ENCODE measurements at regions not wholly inside any gene's neighbourhood (a gene's known extent, or its start where the extent isn't known, plus 50 kb on each side); places are given as distances from the start of the nearest gene placed in this dataset.

- no peak for DNase-seq
- H3K27ac ChIP-seq: no peak overlapping the region
- H3K9me3 ChIP-seq: no peaks in the 10 kb centered on the region
- H3K27me3 ChIP-seq: no peaks in the 10 kb centered on the region
- H3K4me1 ChIP-seq: no peaks in the 10 kb centered on the region
- 78 to 80% methylated on average over 1 of the region's 1 CpG for WGBS, 2 donors
- intact Hi-C loops (cut with DNase I; ENCODE audit: low total_unique reads): no loop called here
- H3K4me3 ChIP-seq: no peak overlapping the region
- H3K36me3 ChIP-seq (ENCODE audit: low read depth, missing control alignments): no peaks in the 10 kb centered on the region
- TF ChIP-seq, protein P1, sequence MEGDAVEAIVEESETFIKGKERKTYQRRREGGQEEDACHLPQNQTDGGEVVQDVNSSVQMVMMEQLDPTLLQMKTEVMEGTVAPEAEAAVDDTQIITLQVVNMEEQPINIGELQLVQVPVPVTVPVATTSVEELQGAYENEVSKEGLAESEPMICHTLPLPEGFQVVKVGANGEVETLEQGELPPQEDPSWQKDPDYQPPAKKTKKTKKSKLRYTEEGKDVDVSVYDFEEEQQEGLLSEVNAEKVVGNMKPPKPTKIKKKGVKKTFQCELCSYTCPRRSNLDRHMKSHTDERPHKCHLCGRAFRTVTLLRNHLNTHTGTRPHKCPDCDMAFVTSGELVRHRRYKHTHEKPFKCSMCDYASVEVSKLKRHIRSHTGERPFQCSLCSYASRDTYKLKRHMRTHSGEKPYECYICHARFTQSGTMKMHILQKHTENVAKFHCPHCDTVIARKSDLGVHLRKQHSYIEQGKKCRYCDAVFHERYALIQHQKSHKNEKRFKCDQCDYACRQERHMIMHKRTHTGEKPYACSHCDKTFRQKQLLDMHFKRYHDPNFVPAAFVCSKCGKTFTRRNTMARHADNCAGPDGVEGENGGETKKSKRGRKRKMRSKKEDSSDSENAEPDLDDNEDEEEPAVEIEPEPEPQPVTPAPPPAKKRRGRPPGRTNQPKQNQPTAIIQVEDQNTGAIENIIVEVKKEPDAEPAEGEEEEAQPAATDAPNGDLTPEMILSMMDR (IDR thresholded peaks at IDR 0.05): no peak
- TF ChIP-seq POLR2A (IDR thresholded peaks at IDR 0.05): no peak
Measured at GRCh38 chrX:122666601-122667000, 517.5 kb upstream of the GRIA3 start.

GRCh38 chrX:122667667-122668066 lies 516.4 kb upstream of the GRIA3 start:
- Histone ChIP-seq H3K9me3 (no peaks in the 10 kb centered on the region), H3K4me1 (no peaks in the 10 kb centered on the region), H3K27me3 (no peaks in the 10 kb centered on the region), H3K4me3 (no peak overlapping the region), H3K36me3 (ENCODE audit: low read depth, missing control alignments) (no peaks in the 10 kb centered on the region), H3K27ac (no peak overlapping the region)
- WGBS, 2 donors: 65 to 79% methylated on average over 3 of the region's 3 CpGs
- intact Hi-C loops (cut with DNase I; ENCODE audit: low total_unique reads): no loop called here
- no peak for DNase-seq
- TF ChIP-seq, protein P1 (IDR thresholded peaks at IDR 0.05): no peak
- TF ChIP-seq POLR2A (IDR thresholded peaks at IDR 0.05): no peak

GRCh38 chrX:122703762-122704161 lies 480.3 kb upstream of the GRIA3 start:
- Histone ChIP-seq H3K27ac (no peak overlapping the region), H3K27me3 (no peaks in the 10 kb centered on the region), H3K4me3 (no peak overlapping the region), H3K36me3 (ENCODE audit: low read depth, missing control alignments) (no peaks in the 10 kb centered on the region), H3K4me1 (no peaks in the 10 kb centered on the region), H3K9me3 (no peaks in the 10 kb centered on the region)
- intact Hi-C loops (cut with DNase I; ENCODE audit: low total_unique reads): no loop called here
- 57 to 100% methylated on average over 1 of the region's 1 CpG for WGBS, 2 donors
- no peak for DNase-seq
- TF ChIP-seq POLR2A (IDR thresholded peaks at IDR 0.05): no peak

GRCh38 chrX:122739770-122740169 lies 444.3 kb upstream of the GRIA3 start:
- TF ChIP-seq, protein P1 (IDR thresholded peaks at IDR 0.05): no peak
- TF ChIP-seq POLR2A (IDR thresholded peaks at IDR 0.05): no peak
- no peaks in the 10 kb centered on the region for H3K4me1 ChIP-seq
- H3K27ac ChIP-seq: no peak overlapping the region
- no peaks in the 10 kb centered on the region for H3K9me3 ChIP-seq
- no peaks in the 10 kb centered on the region for H3K27me3 ChIP-seq
- no peak for DNase-seq
- no peak overlapping the region for H3K4me3 ChIP-seq
- intact Hi-C loops (cut with DNase I; ENCODE audit: low total_unique reads): no loop called here
- no peaks in the 10 kb centered on the region for H3K36me3 ChIP-seq (ENCODE audit: low read depth, missing control alignments)
- 0 to 20% methylated on average over 1 of the region's 1 CpG for WGBS, 2 donors

DNA sequence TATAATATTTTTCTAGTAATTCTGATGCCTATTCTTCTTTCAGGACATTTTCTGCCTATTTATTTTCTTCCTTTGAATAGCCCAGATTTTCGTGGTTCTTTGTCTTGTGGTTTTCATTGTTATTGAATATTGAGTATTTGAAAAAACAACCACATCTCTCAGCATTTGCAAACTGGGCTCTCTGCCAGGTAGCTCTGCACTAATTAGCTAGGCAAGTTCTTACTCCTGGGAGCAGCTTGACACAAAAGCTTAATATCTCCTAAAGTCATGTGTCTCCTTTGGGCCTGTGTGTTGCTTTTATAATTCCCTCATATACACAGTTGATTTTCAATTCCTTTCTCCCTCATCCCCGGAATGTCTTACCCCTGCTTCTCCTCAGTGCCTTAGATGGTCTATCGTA lies 413.5 kb upstream of the GRIA3 start:
- 31 to 61% methylated on average over 3 of the region's 3 CpGs for WGBS, 2 donors
- DNase-seq: no peak
- Histone ChIP-seq H3K27me3 (no peaks in the 10 kb centered on the region), H3K9me3 (no peaks in the 10 kb centered on the region), H3K4me3 (no peak overlapping the region), H3K36me3 (ENCODE audit: low read depth, missing control alignments) (no peaks in the 10 kb centered on the region), H3K27ac (no peak overlapping the region), H3K4me1 (no peaks in the 10 kb centered on the region)
- intact Hi-C loops (cut with DNase I; ENCODE audit: low total_unique reads): no loop called here
- no peak for TF ChIP-seq POLR2A (IDR thresholded peaks at IDR 0.05)
- TF ChIP-seq, protein P1 (IDR thresholded peaks at IDR 0.05): no peak

Data from testis (tissue), 2 donors.